K562 (cell line): ENCODE measurements at regions not wholly inside any gene's neighbourhood (a gene's known extent, or its start where the extent isn't known, plus 50 kb on each side); places are given as distances from the start of the nearest gene placed in this dataset.

Source experiments
- ATAC-seq: fragments of 200-7000 bp; cut with Tn5 transposase; 3 replicates; pipeline ENCODE4 v1.9.1; 2020; ENCODE audit warnings: moderate library complexity
- BruUV-seq: library from RNA; stranded (reverse); fragments of 400-500 nt; replicated peaks from 2 replicates; lab custom pipeline; 2021; lab: Mats Ljungman, UMichigan
- CTCF ChIA-PET: fragments of 300-600 bp; formaldehyde crosslinking; extraction: SDS; loops from one replicate; lab custom pipeline; 2021; ENCODE audit warnings: low intra/inter-chr PET ratio; lab: Yijun Ruan, JAX
- POLR2A ChIA-PET: fragments of 300-600, 350-650 bp; sonication (Branson Sonifier 250); formaldehyde crosslinking; extraction: SDS; loops from one replicate; lab custom pipeline; 2021; ENCODE audit warnings: antibody characterized with exemption, inconsistent platforms; lab: Yijun Ruan, JAX
- DNase-seq, 4 experiments: peaks; one replicate each; pipeline versions ENCODE4 v3.0.0 to v3.0.0-alpha.2; 2011 to 2018; ENCODE audit warnings: low spot score in 3 of 4, mixed read lengths in 3 of 4; ENCODE audit errors: extremely low read depth in 1 of 4
- FAIRE-seq: peaks from 2 replicates; lab custom pipeline; 2011; peaks lifted over from hg19 to GRCh38; lab: Jason Lieb, UNC
- H2AFZ ChIP-seq: 2 replicates; pipeline ENCODE4 v1.6.0; 2011; ENCODE audit warnings: low read depth, low read length, control low read depth, inconsistent platforms
- H3K27ac ChIP-seq: fragments of 200-600 bp; 3 replicates; pipeline ENCODE4 v1.8.0; 2011; ENCODE audit warnings: low read depth, mild to moderate bottlenecking, control low read depth, inconsistent platforms, low read length, moderate library complexity, mixed read lengths; ENCODE audit errors: extremely low read depth
- H3K27me3 ChIP-seq, 2 experiments: fragments of 300-600 bp in 1 of 2; 2 replicates in 1 of 2; 3 replicates in 1 of 2; pipeline versions ENCODE4 v1.6.0 to v1.8.0; 2011; ENCODE audit warnings: inconsistent platforms in 2 of 2, low read length in 2 of 2, mild to moderate bottlenecking in 1 of 2, mixed read lengths in 1 of 2, moderate library complexity in 1 of 2; ENCODE audit not compliant: control insufficient read depth in 2 of 2, insufficient read depth in 2 of 2
- H3K36me3 ChIP-seq: fragments of 300-600 bp; 3 replicates; pipeline ENCODE4 v1.8.0; 2011; ENCODE audit warnings: mild to moderate bottlenecking, low read length, inconsistent platforms; ENCODE audit not compliant: control insufficient read depth, insufficient read depth
- H3K4me1 ChIP-seq, 2 experiments: fragments of 200-600 bp in 1 of 2; replicated peaks in 1 of 2; 2 replicates in 1 of 2; 3 replicates in 1 of 2; pipeline versions ENCODE4 v1.5.1 to v1.8.0; 2011; ENCODE audit warnings: inconsistent platforms in 2 of 2, low read length in 2 of 2, mild to moderate bottlenecking in 1 of 2, mixed read lengths in 1 of 2, moderate library complexity in 1 of 2; ENCODE audit not compliant: control insufficient read depth in 2 of 2, insufficient read depth in 2 of 2
- H3K4me2 ChIP-seq: 2 replicates; pipeline ENCODE4 v1.6.1; 2011; ENCODE audit warnings: low read length, control low read depth, inconsistent platforms, mixed read lengths; ENCODE audit not compliant: insufficient read depth
- H3K4me3 ChIP-seq: fragments of 200-600 bp; sonication (generic), shearing (Covaris generic); 2 replicates; pipeline ENCODE4 v1.5.1; 2016; ENCODE audit warnings: control low read depth, inconsistent platforms
- H3K79me2 ChIP-seq: fragments of 200-600 bp; 3 replicates; pipeline ENCODE4 v1.8.0; 2011; ENCODE audit warnings: low read length, inconsistent platforms; ENCODE audit not compliant: control insufficient read depth, insufficient read depth
- H3K9ac ChIP-seq, 2 experiments: 2 replicates each; pipeline versions ENCODE4 v1.6.0 to v1.6.1; 2011; ENCODE audit warnings: low read depth in 2 of 2, low read length in 2 of 2, control low read depth in 1 of 2, inconsistent platforms in 1 of 2, mild to moderate bottlenecking in 1 of 2, mixed read lengths in 1 of 2; ENCODE audit not compliant: insufficient read depth in 1 of 2
- H3K9me1 ChIP-seq: one replicate; pipeline ENCODE4 v1.6.0; 2011; ENCODE audit warnings: inconsistent platforms, mild to moderate bottlenecking, low read length, moderate library complexity; ENCODE audit not compliant: control insufficient read depth, insufficient read depth
- H3K9me3 ChIP-seq: replicated peaks from 2 replicates; pipeline ENCODE4 v1.5.1; 2011; ENCODE audit warnings: low read depth, low read length, inconsistent platforms; ENCODE audit not compliant: control insufficient read depth, insufficient read depth
- H4K20me1 ChIP-seq: replicated peaks from 2 replicates; pipeline ENCODE4 v1.6.1; 2011; ENCODE audit warnings: low read length, inconsistent platforms, mixed read lengths; ENCODE audit not compliant: control insufficient read depth, insufficient read depth
- CREB3 ChIP-seq: fragments of 450-650 bp; conservative IDR thresholded peaks from 2 replicates; pipeline ENCODE4 v1.6.1; 2016; ENCODE audit warnings: missing genetic modification characterization, low read depth, mild to moderate bottlenecking, missing compliant biosample characterization, moderate library complexity
- DMBX1 ChIP-seq: fragments of 250-450 bp; sonication (Bioruptor Pico); IDR thresholded peaks from 2 replicates; pipeline ENCODE4 v1.8.0; 2022; ENCODE audit warnings: inconsistent platforms, mild to moderate bottlenecking, moderate library complexity, borderline replicate concordance
- EGR1 ChIP-seq: fragments of 450-650 bp; conservative IDR thresholded peaks from 2 replicates; pipeline ENCODE4 v1.6.1; 2017; ENCODE audit warnings: mild to moderate bottlenecking
- ETV6 ChIP-seq, 3 experiments: fragments of 150-350 bp in 1 of 3; sonication (generic) in 1 of 3; formaldehyde crosslinking in 1 of 3; IDR thresholded peaks; 2 replicates each; pipeline versions ENCODE4 v1.6.1 to v1.8.0; 2014 to 2022; ENCODE audit warnings: borderline replicate concordance in 2 of 3, low read depth in 2 of 3, antibody characterized with exemption in 1 of 3, low read length in 1 of 3, mild to moderate bottlenecking in 1 of 3, missing genetic modification reagents in 1 of 3
- MYNN ChIP-seq, 2 experiments: sonication (generic); formaldehyde crosslinking in 1 of 2; IDR thresholded peaks; 2 replicates each; pipeline versions ENCODE4 v1.5.0 to v1.6.1; 2016 to 2020; ENCODE audit warnings: antibody characterized with exemption in 1 of 2, missing genetic modification reagents in 1 of 2
- NR4A1 ChIP-seq, 2 experiments: fragments of 250-450 bp in 1 of 2; fragments of 450-650 bp in 1 of 2; sonication (Bioruptor Pico) in 1 of 2; IDR thresholded peaks; 2 replicates each; pipeline versions ENCODE4 v1.4.0 to v1.6.1; 2016 to 2020; ENCODE audit warnings: mild to moderate bottlenecking in 2 of 2, missing compliant biosample characterization in 1 of 2, missing genetic modification characterization in 1 of 2, moderate library complexity in 1 of 2
- POLR2B ChIP-seq: fragments of 450-650 bp; IDR thresholded peaks from 2 replicates; pipeline ENCODE4 v1.6.1; 2018; ENCODE audit warnings: low read depth; ENCODE audit not compliant: partially characterized antibody
- PRMT5 ChIP-seq: sonication (generic); formaldehyde crosslinking; IDR thresholded peaks from 2 replicates; pipeline ENCODE4 v1.5.0; 2020; ENCODE audit warnings: missing genetic modification reagents
- RBBP5 ChIP-seq: fragments of 200-600 bp; sonication (generic); IDR thresholded peaks from 2 replicates; pipeline ENCODE4 v1.6.1; 2012; ENCODE audit warnings: borderline replicate concordance, mild to moderate bottlenecking, low read length, control low read depth, inconsistent platforms; ENCODE audit not compliant: insufficient read depth, poor library complexity, severe bottlenecking
- TCF7L2 ChIP-seq: fragments of 150-350 bp; IDR thresholded peaks from 2 replicates; pipeline ENCODE4 v1.6.1; 2016; ENCODE audit warnings: low read depth, mild to moderate bottlenecking, low read length, moderate library complexity
- TRIM24 ChIP-seq, 2 experiments: fragments of 450-650 bp; IDR thresholded peaks; 2 replicates each; pipeline ENCODE4 v1.6.1; 2016
- ZBTB2 ChIP-seq: fragments of 450-650 bp; IDR thresholded peaks from 2 replicates; pipeline ENCODE4 v1.6.1; 2016; ENCODE audit warnings: antibody characterized with exemption
- ZBTB33 ChIP-seq: sonication (generic); formaldehyde crosslinking; IDR thresholded peaks from 2 replicates; pipeline ENCODE4 v1.8.1; 2023; ENCODE audit warnings: mild to moderate bottlenecking, missing genetic modification reagents
- ZNF165 ChIP-seq: fragments of 250-450 bp; sonication (Bioruptor Pico); IDR thresholded peaks from 2 replicates; pipeline ENCODE4 v1.4.0; 2020; ENCODE audit warnings: borderline replicate concordance
- ZNF184 ChIP-seq: sonication (generic); formaldehyde crosslinking; IDR thresholded peaks from 2 replicates; pipeline ENCODE4 v1.5.0; 2020; ENCODE audit warnings: missing genetic modification reagents
- ZNF384 ChIP-seq: IDR thresholded peaks from 2 replicates; pipeline ENCODE4 v1.6.1; 2012; ENCODE audit warnings: low read depth, low read length, improper control_type of control experiment
- ZNF395 ChIP-seq: fragments of 200-800 bp; sonication (Bioruptor generic); IDR thresholded peaks from 2 replicates; pipeline ENCODE4 v1.6.1; 2017; ENCODE audit warnings: missing genetic modification characterization, missing compliant biosample characterization
- WGBS: fragments of 100-300 bp; shearing (Covaris generic); methylation state at CpG from one replicate; pipeline ENCODE4 v1.1.6; 2016; ENCODE audit warnings: low coverage, mixed read lengths; ENCODE audit not compliant: insufficient coverage; ENCODE audit errors: missing lambda C conversion rate; 5-methylcytosine and 5-hydroxymethylcytosine counted together
- in situ Hi-C: fragments of 300-500 bp; cut with MboI; formaldehyde crosslinking; loops from 4 replicates; pipeline ENCODE4 v1.15.0; 2018; ENCODE audit warnings: inconsistent platforms, mixed read lengths
- intact Hi-C: fragments of 100-400 bp; cut with micrococcal nuclease; formaldehyde crosslinking; loops from 2 replicates; pipeline ENCODE4 v1.14.2; 2022

GRCh38 chr5:4028384-4028783, 432.8 kb downstream of the IRX1 start:
- Histone ChIP-seq H3K4me3 (no peak overlapping the region), H3K9me3 (no peaks in the 10 kb centered on the region; the same call in 1 of the 2 replicates), H3K36me3 (no peaks in the 10 kb centered on the region), H3K4me1 (no peaks in the 10 kb centered on the region), H3K9ac (no peak overlapping the region), H3K27ac (no peak overlapping the region)
- intact Hi-C loops: no loop called here
- in situ Hi-C loops: no loop called here
- WGBS: 0% methylated on average over 2 of the region's 2 CpGs
- no peak for ATAC-seq
- TF ChIP-seq ZNF395 (CRISPR knock-in tag) (no peak), PRMT5 (CRISPR knock-in tag) (no peak), MYNN (IDR thresholded peaks at IDR 0.05) (no peak), MYNN (CRISPR knock-in tag; IDR thresholded peaks at IDR 0.05) (no peak), EGR1 (no peak), ZNF384 (no peak), ZNF165 (CRISPR knock-in tag) (no peak), CREB3 (tag) (no peak), TCF7L2 (no peak), TRIM24 (IDR thresholded peaks at IDR 0.05) (no peak), ZNF184 (CRISPR knock-in tag) (no peak), DMBX1 (CRISPR knock-in tag) (no peak), ETV6 (IDR thresholded peaks at IDR 0.05; ENCODE audit: borderline replicate concordance in 1 of 2, low read depth in 2 of 2, low read length in 1 of 2) (no peak), ETV6 (CRISPR knock-in tag; IDR thresholded peaks at IDR 0.05; ENCODE audit: borderline replicate concordance) (no peak), ZBTB33 (CRISPR knock-in tag) (no peak), RBBP5 (no peak), NR4A1 (CRISPR knock-in tag; IDR thresholded peaks at IDR 0.05) (no peak), NR4A1 (tag; IDR thresholded peaks at IDR 0.05) (no peak), POLR2B (no peak), ZBTB2 (no peak)
- TF ChIP-seq, all 486 proteins: peak for 0
- H3K9me1 ChIP-seq: no peaks in the 10 kb centered on the region
- no TSS peak for BruUV-seq
- CTCF ChIA-PET: no interaction called here
- no peaks in the 10 kb centered on the region for H3K79me2 ChIP-seq
- DNase-seq: no peak
- no peak overlapping the region for H3K4me2 ChIP-seq
- POLR2A ChIA-PET: no interaction called here
- no peaks in the 10 kb centered on the region for H3K27me3 ChIP-seq
- no peak for FAIRE-seq
- no peak overlapping the region for H2AFZ ChIP-seq
- H4K20me1 ChIP-seq: no peaks in the 10 kb centered on the region
